Transverse colon (tissue), 4 donors: ENCODE measurements at regions not wholly inside any gene's neighbourhood (a gene's known extent, or its start where the extent isn't known, plus 50 kb on each side); places are given as distances from the start of the nearest gene placed in this dataset.

Experiments used
- DNase-seq: peaks from one replicate; pipeline ENCODE4 v3.0.0-alpha.2; 2019
- H3K27ac ChIP-seq, 4 donors: fragments of 200-600 bp; sonication (generic); 2 replicates each; pipeline ENCODE4 v1.5.1; 2016 to 2018; ENCODE audit warnings: inconsistent platforms in 4 of 4
- H3K27me3 ChIP-seq: fragments of 200-600 bp; sonication (generic); 2 replicates; pipeline ENCODE4 v1.5.1; 2017; ENCODE audit warnings: inconsistent platforms
- H3K36me3 ChIP-seq, 4 donors: fragments of 200-600 bp; sonication (generic); 2 replicates each; pipeline ENCODE4 v1.5.1; 2017 to 2019; ENCODE audit warnings: inconsistent platforms in 4 of 4
- H3K4me1 ChIP-seq, 4 donors: fragments of 200-600 bp; sonication (generic); 2 replicates each; pipeline ENCODE4 v1.5.1; 2017 to 2020; ENCODE audit warnings: inconsistent platforms in 4 of 4
- H3K4me3 ChIP-seq, 4 donors: fragments of 200-600 bp; sonication (generic); 1 replicate in 1 of 4; 2 replicates in 3 of 4; pipeline versions ENCODE4 v1.5.1 to v1.6.1; 2017 to 2019; ENCODE audit warnings: inconsistent platforms in 4 of 4
- H3K9me3 ChIP-seq, 2 donors: fragments of 200-600 bp; sonication (generic); 2 replicates each; pipeline ENCODE4 v1.5.1; 2017 to 2019; ENCODE audit warnings: inconsistent platforms in 2 of 2
- EP300 ChIP-seq: sonication (generic); formaldehyde crosslinking; IDR thresholded peaks from one replicate; pipeline ENCODE4 v1.6.1; 2017; ENCODE audit warnings: antibody characterized with exemption, low read depth
- POLR2A ChIP-seq: fragments of 450-650 bp; IDR thresholded peaks from one replicate; pipeline ENCODE4 v1.6.1; 2016; ENCODE audit warnings: antibody characterized with exemption, mild to moderate bottlenecking, moderate library complexity
- POLR2AphosphoS5 ChIP-seq, 3 donors: sonication (generic); formaldehyde crosslinking; IDR thresholded peaks; one replicate each; pipeline ENCODE4 v1.6.1; 2016; ENCODE audit warnings: antibody characterized with exemption in 3 of 3
- WGBS, 2 donors: methylation state at CpG; one replicate each; pipeline ENCODE4 v1.1.5; 2018; ENCODE audit warnings: low coverage in 1 of 2; 5-methylcytosine and 5-hydroxymethylcytosine counted together
- in situ Hi-C, 4 donors: fragments of 200-750 bp; cut with MboI; loops; one replicate each; pipeline versions ENCODE4 v1.15.0 to v1.15.1; 2017; ENCODE audit warnings: low sequenced_read_pairs in 3 of 4, low pct_ligation_motif_present in 1 of 4, low pct_unique_long_range_greater_than_20kb in 1 of 4
- intact Hi-C: fragments of 100-400 bp; cut with DNase I; formaldehyde crosslinking; loops from one replicate; pipeline ENCODE4 v1.15.1; 2023; ENCODE audit warnings: low total_unique reads
- TF ChIP-seq, protein P1 (sequence below), 5 experiments: fragments of 200-600 bp in 3 of 5; fragments of 450-650 bp in 2 of 5; sonication (generic) in 3 of 5; IDR thresholded peaks; 1 replicate in 2 of 5; 2 replicates in 3 of 5; pipeline ENCODE4 v1.5.1; 2016 to 2017; ENCODE audit warnings: antibody characterized with exemption in 5 of 5, inconsistent platforms in 3 of 5, mild to moderate bottlenecking in 2 of 5, moderate library complexity in 1 of 5

DNA sequence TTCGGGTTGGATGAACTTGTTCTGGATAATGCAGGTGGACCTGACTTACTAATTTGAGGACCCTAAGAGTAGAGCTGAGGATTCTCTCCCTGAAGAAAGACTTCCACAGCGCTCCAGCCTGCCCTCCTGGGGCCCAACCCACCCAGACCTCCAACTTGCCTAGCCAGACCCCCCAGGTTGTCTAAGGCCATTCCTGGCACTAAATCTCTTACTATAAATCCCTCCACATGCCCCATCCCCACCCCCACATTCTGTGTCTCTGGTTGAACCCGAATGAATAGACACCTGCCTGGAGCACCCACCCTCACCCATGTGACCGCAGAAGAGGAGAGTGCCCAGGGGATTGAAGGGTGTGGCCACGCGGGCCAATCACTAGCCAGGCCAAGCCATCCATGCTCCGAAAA, 1480.0 kb downstream of the TBC1D22A start:
- TF ChIP-seq POLR2AphosphoS5 (IDR thresholded peaks at IDR 0.05) (no peak), POLR2A (no peak), EP300 (no peak)
- TF ChIP-seq, protein P1, sequence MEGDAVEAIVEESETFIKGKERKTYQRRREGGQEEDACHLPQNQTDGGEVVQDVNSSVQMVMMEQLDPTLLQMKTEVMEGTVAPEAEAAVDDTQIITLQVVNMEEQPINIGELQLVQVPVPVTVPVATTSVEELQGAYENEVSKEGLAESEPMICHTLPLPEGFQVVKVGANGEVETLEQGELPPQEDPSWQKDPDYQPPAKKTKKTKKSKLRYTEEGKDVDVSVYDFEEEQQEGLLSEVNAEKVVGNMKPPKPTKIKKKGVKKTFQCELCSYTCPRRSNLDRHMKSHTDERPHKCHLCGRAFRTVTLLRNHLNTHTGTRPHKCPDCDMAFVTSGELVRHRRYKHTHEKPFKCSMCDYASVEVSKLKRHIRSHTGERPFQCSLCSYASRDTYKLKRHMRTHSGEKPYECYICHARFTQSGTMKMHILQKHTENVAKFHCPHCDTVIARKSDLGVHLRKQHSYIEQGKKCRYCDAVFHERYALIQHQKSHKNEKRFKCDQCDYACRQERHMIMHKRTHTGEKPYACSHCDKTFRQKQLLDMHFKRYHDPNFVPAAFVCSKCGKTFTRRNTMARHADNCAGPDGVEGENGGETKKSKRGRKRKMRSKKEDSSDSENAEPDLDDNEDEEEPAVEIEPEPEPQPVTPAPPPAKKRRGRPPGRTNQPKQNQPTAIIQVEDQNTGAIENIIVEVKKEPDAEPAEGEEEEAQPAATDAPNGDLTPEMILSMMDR (IDR thresholded peaks at IDR 0.05) = no peak
- Histone ChIP-seq H3K4me3 (no peak overlapping the region), H3K27me3 (no peaks in the 10 kb centered on the region), H3K36me3 (no peaks in the 10 kb centered on the region), H3K27ac (no peak overlapping the region), H3K9me3 (no peaks in the 10 kb centered on the region), H3K4me1 (no peaks in the 10 kb centered on the region)
- WGBS, 2 donors = 69 to 86% methylated on average over 2 to 7 of the region's 7 CpGs
- in situ Hi-C loops (no loop called here), intact Hi-C loops (no loop called here)
- no peak for DNase-seq

DNA sequence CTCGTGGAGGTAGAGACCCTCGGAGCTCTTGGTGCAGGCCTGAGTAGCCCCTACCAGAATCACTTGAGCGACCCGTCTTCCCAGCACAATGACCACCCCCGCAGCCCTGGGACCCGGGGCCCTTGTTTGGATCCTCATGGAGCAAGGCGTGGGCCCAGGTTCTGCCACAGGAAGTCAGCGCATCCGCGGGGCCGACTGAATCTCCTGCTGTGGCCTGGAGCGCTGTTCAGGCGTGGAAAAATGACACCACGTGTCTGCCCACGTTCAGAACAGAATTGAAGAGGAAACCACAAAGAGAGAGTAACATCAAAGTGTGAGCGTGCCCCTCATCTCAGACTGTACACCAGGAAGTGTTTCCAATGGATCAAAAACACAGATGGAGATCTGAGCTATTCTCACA, 1479.2 kb downstream of the TBC1D22A start:
- no peaks in the 10 kb centered on the region for H3K36me3 ChIP-seq
- no peaks in the 10 kb centered on the region for H3K9me3 ChIP-seq
- H3K27ac ChIP-seq = no peak overlapping the region
- in situ Hi-C loops (no loop called here), intact Hi-C loops (no loop called here)
- no peak overlapping the region for H3K4me3 ChIP-seq
- H3K27me3 ChIP-seq = no peaks in the 10 kb centered on the region
- 57 to 84% methylated on average over 1 to 15 of the region's 16 CpGs for WGBS, 2 donors
- H3K4me1 ChIP-seq = no peaks in the 10 kb centered on the region
- TF ChIP-seq EP300 = no peak
- TF ChIP-seq POLR2A = no peak
- no peak for TF ChIP-seq POLR2AphosphoS5 (IDR thresholded peaks at IDR 0.05)
- TF ChIP-seq, protein P1 (IDR thresholded peaks at IDR 0.05) = no peak
- no peak for DNase-seq

- H3K4me3 ChIP-seq = no peak overlapping the region
- no peaks in the 10 kb centered on the region for H3K27me3 ChIP-seq
- intact Hi-C loops = no loop called here
- 81 to 88% methylated on average over 3 to 8 of the region's 8 CpGs for WGBS, 2 donors
- no peaks in the 10 kb centered on the region for H3K36me3 ChIP-seq
- no peaks in the 10 kb centered on the region for H3K9me3 ChIP-seq
- no peak for DNase-seq
- H3K4me1 ChIP-seq = no peaks in the 10 kb centered on the region
- in situ Hi-C loops = no loop called here
- TF ChIP-seq POLR2A (no peak), POLR2AphosphoS5 (IDR thresholded peaks at IDR 0.05) (no peak), EP300 (no peak)
- TF ChIP-seq, protein P1 (IDR thresholded peaks at IDR 0.05) = no peak
- no peak overlapping the region for H3K27ac ChIP-seq
Measured at GRCh38 chr22:48240935-48241230, 1478.4 kb downstream of the TBC1D22A start.

DNA sequence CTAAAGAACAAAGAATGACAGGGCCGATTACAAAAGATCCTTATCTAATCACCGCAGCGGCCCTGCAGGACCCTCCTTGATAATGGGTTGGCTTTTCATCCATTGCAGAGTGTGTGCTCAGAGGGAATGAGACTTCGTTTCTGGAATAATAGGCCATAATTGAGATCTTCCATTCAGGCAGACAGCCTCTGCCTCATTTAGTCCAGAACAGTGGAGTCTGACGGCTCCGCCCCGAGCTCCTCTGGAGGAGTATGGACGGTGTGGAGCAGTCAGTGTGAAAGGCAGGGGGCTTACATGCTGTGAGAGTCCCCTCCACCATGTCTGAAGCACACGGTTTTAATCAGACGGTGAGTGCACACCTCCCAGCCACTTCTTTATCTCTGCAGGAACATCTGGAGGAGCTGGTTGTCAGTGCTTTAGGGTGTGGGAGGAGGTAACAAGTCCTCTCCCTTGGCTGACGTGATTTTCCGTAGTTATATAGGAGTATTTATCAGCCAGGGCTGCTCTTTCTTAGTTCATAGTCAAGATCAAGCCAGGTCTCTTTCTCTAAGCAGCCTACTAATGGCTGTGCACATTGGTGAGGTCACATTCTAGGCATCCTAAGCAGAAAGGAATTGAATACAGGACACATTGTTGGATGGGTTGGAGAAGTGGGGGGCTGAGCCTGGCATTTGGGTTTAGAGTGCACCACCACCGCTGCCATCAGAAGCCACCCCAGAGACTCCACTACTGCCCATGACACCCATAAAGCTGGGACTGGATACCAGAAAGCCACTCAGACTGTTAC, 1477.9 kb downstream of the TBC1D22A start:
- no peak overlapping the region for H3K27ac ChIP-seq
- H3K9me3 ChIP-seq = no peaks in the 10 kb centered on the region
- no peaks in the 10 kb centered on the region for H3K36me3 ChIP-seq
- 87% methylated on average over 13 of the region's 13 CpGs; no CpG with 5 or more reads in 1 of the 2 donors for WGBS, 2 donors
- DNase-seq = no peak
- H3K4me3 ChIP-seq = no peak overlapping the region
- intact Hi-C loops = no loop called here
- no peaks in the 10 kb centered on the region for H3K27me3 ChIP-seq
- no peaks in the 10 kb centered on the region for H3K4me1 ChIP-seq
- in situ Hi-C loops = no loop called here
- TF ChIP-seq EP300 (no peak), POLR2AphosphoS5 (IDR thresholded peaks at IDR 0.05) (no peak), POLR2A (no peak)
- TF ChIP-seq, protein P1 (IDR thresholded peaks at IDR 0.05) = no peak
